Activated CD8-positive, alpha-beta T cell treated with anti-CD3 and anti-CD28 coated beads for 36 hours (primary cell): ENCODE measurements at regions not wholly inside any gene's neighbourhood (a gene's known extent, or its start where the extent isn't known, plus 50 kb on each side); places are given as distances from the start of the nearest gene placed in this dataset.

Experiments used
- ATAC-seq: fragments of 200-7000 bp; cut with Tn5 transposase; one replicate; pipeline ENCODE4 v1.10.0; 2021; ENCODE audit warnings: mild to moderate bottlenecking, moderate library complexity
- CTCF ChIA-PET: fragments of 350-600 bp; sonication (Branson Sonifier 250); formaldehyde crosslinking; loops from one replicate; lab custom pipeline; 2021; ENCODE audit warnings: antibody characterized with exemption; lab: Charles Lee
- POLR2A ChIA-PET: fragments of 350-600 bp; sonication (Branson Sonifier 250); formaldehyde crosslinking; loops from one replicate; lab custom pipeline; 2021; ENCODE audit warnings: antibody characterized with exemption; lab: Charles Lee
- DNase-seq: peaks from one replicate; pipeline ENCODE4 v3.0.0-alpha.2; 2020
- H3K27ac Mint-ChIP-seq: one replicate; pipeline ENCODE4 v1.8.0; 2021; ENCODE audit warnings: mild to moderate bottlenecking, mixed read lengths
- H3K27me3 Mint-ChIP-seq: one replicate; pipeline ENCODE4 v1.8.0; 2021; ENCODE audit warnings: mixed read lengths
- H3K36me3 Mint-ChIP-seq: one replicate; pipeline ENCODE4 v1.8.0; 2021; ENCODE audit warnings: low read depth, mixed read lengths
- H3K4me1 Mint-ChIP-seq: one replicate; pipeline ENCODE4 v1.8.0; 2021; ENCODE audit warnings: low read depth, mixed read lengths
- H3K4me3 Mint-ChIP-seq: one replicate; pipeline ENCODE4 v1.8.0; 2021; ENCODE audit warnings: mild to moderate bottlenecking, moderate library complexity, mixed read lengths
- H3K9me3 Mint-ChIP-seq: one replicate; pipeline ENCODE4 v1.8.0; 2021; ENCODE audit warnings: mixed read lengths
- CTCF ChIP-seq: fragments of 200-600 bp; IDR thresholded peaks from one replicate; pipeline ENCODE4 v1.8.0; 2022; ENCODE audit warnings: antibody characterized with exemption, mild to moderate bottlenecking
- intact Hi-C: fragments of 100-400 bp; cut with micrococcal nuclease; formaldehyde crosslinking; loops from one replicate; pipeline ENCODE4 v1.10.0; 2022

DNA sequence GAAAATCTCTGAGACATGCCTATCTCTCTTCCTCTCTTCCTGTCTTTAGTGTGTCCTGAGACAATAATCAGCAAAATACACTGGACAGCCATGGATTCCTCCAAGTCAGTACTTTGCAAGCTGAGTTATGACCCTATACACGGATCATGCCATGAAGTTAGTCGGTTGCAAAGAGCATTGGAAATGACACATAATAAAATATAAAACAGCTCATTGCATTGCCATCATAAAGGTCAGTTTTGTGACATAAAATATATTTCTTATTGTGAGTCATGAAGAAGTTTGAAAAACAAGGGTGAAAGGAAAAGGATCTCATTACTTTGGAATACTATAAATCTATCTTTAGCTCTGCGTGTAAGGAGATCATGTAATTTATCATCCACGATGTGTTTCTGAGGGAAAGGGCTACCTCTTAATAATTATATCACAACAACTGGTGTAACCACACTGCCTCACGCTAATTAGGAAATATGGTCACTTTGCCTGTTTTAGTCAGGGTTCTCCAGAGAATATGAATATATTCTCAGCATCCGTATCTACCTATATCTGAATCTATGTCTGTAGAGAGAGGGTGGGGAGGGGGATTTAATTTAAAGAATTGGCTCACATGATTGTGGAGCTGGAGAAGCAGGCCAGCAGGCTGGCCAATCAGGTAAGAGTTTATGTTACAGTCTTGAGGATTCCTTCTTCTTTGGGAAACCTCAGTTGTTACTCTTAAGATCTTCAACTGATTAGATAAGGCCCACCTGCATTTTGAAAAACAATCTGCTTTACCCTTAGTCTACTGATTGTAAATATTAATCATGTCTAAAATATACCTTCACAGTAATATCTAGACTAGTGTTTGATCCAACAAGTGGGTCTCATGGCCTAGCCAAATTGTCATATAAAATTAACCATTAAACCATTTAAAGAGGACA, 198.8 kb downstream of the FAT3 start:
- intact Hi-C loops, result no loop called here
- Mint-ChIP-seq H3K4me3 (no peak overlapping the region), H3K4me1 (no peaks in the 10 kb centered on the region), H3K9me3 (peaks cover 7% of the 10 kb centered on the region), H3K27ac (no peak overlapping the region), H3K27me3 (no peaks in the 10 kb centered on the region), H3K36me3 (no peaks in the 10 kb centered on the region)
- DNase-seq (no peak), ATAC-seq (no peak)
- ChIA-PET CTCF (no interaction called here), POLR2A (no interaction called here)
- no peak for TF ChIP-seq CTCF

DNA sequence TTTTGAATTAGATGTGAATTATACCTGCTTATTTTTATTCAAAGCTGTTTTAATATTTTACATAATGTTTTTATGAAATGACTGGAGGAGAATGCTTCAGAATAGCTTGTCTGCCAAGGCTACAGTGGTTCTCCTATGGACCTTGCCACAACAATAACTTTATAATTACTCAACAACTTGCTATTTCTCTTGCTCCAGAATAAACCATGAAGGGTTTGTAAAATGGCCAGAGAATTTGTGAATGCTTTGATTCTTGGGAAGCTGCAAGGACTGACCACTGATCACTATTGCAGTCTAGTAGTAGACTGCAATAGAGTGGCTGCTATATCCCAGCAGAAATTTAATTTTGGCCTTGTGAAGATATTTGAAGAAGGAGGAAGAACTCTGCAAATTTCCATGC, 199.7 kb downstream of the FAT3 start:
- peaks cover 10% of the 10 kb centered on the region for H3K9me3 Mint-ChIP-seq
- no peaks in the 10 kb centered on the region for H3K4me1 Mint-ChIP-seq
- no peak overlapping the region for H3K27ac Mint-ChIP-seq
- ChIA-PET POLR2A (no interaction called here), CTCF (no interaction called here)
- ATAC-seq (no peak), DNase-seq (no peak)
- intact Hi-C loops, result no loop called here
- no peaks in the 10 kb centered on the region for H3K36me3 Mint-ChIP-seq
- no peaks in the 10 kb centered on the region for H3K27me3 Mint-ChIP-seq
- TF ChIP-seq CTCF, result no peak
- H3K4me3 Mint-ChIP-seq, result no peak overlapping the region

GRCh38 chr11:92425127-92425526, 200.5 kb downstream of the FAT3 start:
- intact Hi-C loops, result no loop called here
- ATAC-seq (no peak), DNase-seq (no peak)
- ChIA-PET POLR2A (no interaction called here), CTCF (no interaction called here)
- H3K27me3 Mint-ChIP-seq, result no peaks in the 10 kb centered on the region
- peaks cover 12% of the 10 kb centered on the region for H3K9me3 Mint-ChIP-seq
- H3K4me3 Mint-ChIP-seq, result no peak overlapping the region
- no peaks in the 10 kb centered on the region for H3K4me1 Mint-ChIP-seq
- no peaks in the 10 kb centered on the region for H3K36me3 Mint-ChIP-seq
- TF ChIP-seq CTCF, result no peak
- no peak overlapping the region for H3K27ac Mint-ChIP-seq

DNA sequence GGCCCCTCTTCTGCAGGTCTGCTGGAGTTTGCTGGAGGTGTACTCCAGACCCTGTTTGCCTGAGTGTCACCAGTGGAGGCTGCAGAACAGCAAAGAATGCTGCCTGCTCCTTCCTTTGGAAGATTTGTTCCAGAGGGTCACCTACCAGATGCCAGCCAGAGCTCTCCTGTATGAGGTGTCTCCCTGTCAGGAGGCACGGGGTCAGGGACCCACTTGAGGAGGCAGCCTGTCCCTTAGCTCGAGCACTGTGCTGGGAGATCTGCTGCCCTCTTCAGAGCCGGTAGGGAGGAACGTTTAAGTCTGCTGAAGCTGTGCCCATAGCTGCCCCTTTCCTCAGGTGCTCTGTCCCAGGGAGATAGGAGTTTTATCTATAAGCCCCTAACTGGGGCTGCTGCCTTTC, 207.9 kb downstream of the FAT3 start:
- ChIA-PET POLR2A (no interaction called here), CTCF (no interaction called here)
- H3K9me3 Mint-ChIP-seq, result peaks cover 7% of the 10 kb centered on the region
- intact Hi-C loops, result no loop called here
- H3K27me3 Mint-ChIP-seq, result no peaks in the 10 kb centered on the region
- H3K36me3 Mint-ChIP-seq, result no peaks in the 10 kb centered on the region
- no peak for TF ChIP-seq CTCF
- no peak overlapping the region for H3K27ac Mint-ChIP-seq
- H3K4me1 Mint-ChIP-seq, result no peaks in the 10 kb centered on the region
- ATAC-seq (no peak), DNase-seq (no peak)
- no peak overlapping the region for H3K4me3 Mint-ChIP-seq

- Mint-ChIP-seq H3K4me1 (no peaks in the 10 kb centered on the region), H3K36me3 (no peaks in the 10 kb centered on the region), H3K27ac (no peak overlapping the region), H3K9me3 (no peaks in the 10 kb centered on the region), H3K27me3 (no peaks in the 10 kb centered on the region), H3K4me3 (no peak overlapping the region)
- CTCF ChIA-PET, result no interaction called here
- DNase-seq (no peak), ATAC-seq (no peak)
- TF ChIP-seq CTCF, result no peak
- POLR2A ChIA-PET, result no interaction called here
- intact Hi-C loops, result no loop called here
These were observed 211.7 kb downstream of the FAT3 start for GRCh38 chr11:92436034-92436920.
